Chondrocyte (in vitro differentiated cells): ENCODE measurements at regions not wholly inside any gene's neighbourhood (a gene's known extent, or its start where the extent isn't known, plus 50 kb on each side); places are given as distances from the start of the nearest gene placed in this dataset.

ENCODE experiments used
- DNase-seq: peaks from one replicate; pipeline ENCODE4 v3.0.0; 2021; ENCODE audit warnings: mixed read lengths, low spot score
- H3K27ac Mint-ChIP-seq: one replicate; pipeline ENCODE4 v1.8.0; 2021; ENCODE audit warnings: mild to moderate bottlenecking, moderate library complexity, mixed read lengths; ENCODE audit not compliant: unreplicated experiment
- H3K27me3 Mint-ChIP-seq: 2 replicates; pipeline ENCODE4 v1.8.0; 2021; ENCODE audit warnings: low read depth, mixed read lengths
- H3K36me3 Mint-ChIP-seq: 2 replicates; pipeline ENCODE4 v1.8.0; 2021; ENCODE audit warnings: low read depth, mixed read lengths
- H3K4me1 Mint-ChIP-seq: 2 replicates; pipeline ENCODE4 v1.8.0; 2021; ENCODE audit warnings: low read depth, mild to moderate bottlenecking, mixed read lengths
- H3K4me3 Mint-ChIP-seq: one replicate; pipeline ENCODE4 v1.8.0; 2021; ENCODE audit warnings: mild to moderate bottlenecking, moderate library complexity, mixed read lengths; ENCODE audit not compliant: unreplicated experiment
- H3K9me3 Mint-ChIP-seq: 2 replicates; pipeline ENCODE4 v1.8.0; 2021; ENCODE audit warnings: low read depth, mixed read lengths
- CTCF ChIP-seq: fragments of 200-600 bp; sonication (generic); IDR thresholded peaks from 2 replicates; pipeline ENCODE4 v1.5.0; 2021; ENCODE audit warnings: antibody characterized with exemption, mild to moderate bottlenecking, moderate library complexity

GRCh38 chr2:177101930-177102329 lies 110.7 kb upstream of the HNRNPA3 start:
- no peaks in the 10 kb centered on the region for H3K4me1 Mint-ChIP-seq
- H3K9me3 Mint-ChIP-seq: peaks cover 14% of the 10 kb centered on the region

GRCh38 chr2:177106212-177106611 lies 106.4 kb upstream of the HNRNPA3 start:
- Mint-ChIP-seq H3K9me3 (peaks cover 12% of the 10 kb centered on the region), H3K4me1 (no peaks in the 10 kb centered on the region), H3K36me3 (no peaks in the 10 kb centered on the region), H3K27ac (no peak overlapping the region), H3K27me3 (peaks cover 23% of the 10 kb centered on the region), H3K4me3 (no peak overlapping the region)
- peak; percentile 19 for TF ChIP-seq CTCF
- DNase-seq: no peak

More at GRCh38 chr2:177101930-177102329, 110.7 kb upstream of the HNRNPA3 start:
- H3K27ac Mint-ChIP-seq: no peak overlapping the region
- no peak for DNase-seq
- no peak overlapping the region for H3K4me3 Mint-ChIP-seq
- H3K27me3 Mint-ChIP-seq: peaks cover 6% of the 10 kb centered on the region
- no peak for TF ChIP-seq CTCF
- no peaks in the 10 kb centered on the region for H3K36me3 Mint-ChIP-seq

GRCh38 chr2:177108890-177109289 lies 103.7 kb upstream of the HNRNPA3 start:
- TF ChIP-seq CTCF: no peak
- DNase-seq: no peak
- H3K27ac Mint-ChIP-seq: no peak overlapping the region
- H3K27me3 Mint-ChIP-seq: peaks cover 29% of the 10 kb centered on the region
- H3K4me3 Mint-ChIP-seq: no peak overlapping the region
- no peaks in the 10 kb centered on the region for H3K36me3 Mint-ChIP-seq
- no peaks in the 10 kb centered on the region for H3K9me3 Mint-ChIP-seq
- no peaks in the 10 kb centered on the region for H3K4me1 Mint-ChIP-seq

- H3K4me3 Mint-ChIP-seq: no peak overlapping the region
- peaks cover 29% of the 10 kb centered on the region for H3K27me3 Mint-ChIP-seq
- no peaks in the 10 kb centered on the region for H3K4me1 Mint-ChIP-seq
- no peaks in the 10 kb centered on the region for H3K36me3 Mint-ChIP-seq
- H3K27ac Mint-ChIP-seq: no peak overlapping the region
- no peak for DNase-seq
- TF ChIP-seq CTCF: no peak
- H3K9me3 Mint-ChIP-seq: peaks cover 7% of the 10 kb centered on the region
Observed at GRCh38 chr2:177114712-177115111, 97.9 kb upstream of the HNRNPA3 start.

- no peak for DNase-seq
- Mint-ChIP-seq H3K27ac (no peak overlapping the region), H3K4me3 (no peak overlapping the region), H3K36me3 (no peaks in the 10 kb centered on the region), H3K27me3 (peaks cover 42% of the 10 kb centered on the region), H3K9me3 (peaks cover 7% of the 10 kb centered on the region), H3K4me1 (no peaks in the 10 kb centered on the region)
- no peak for TF ChIP-seq CTCF
Observed at GRCh38 chr2:177117755-177118154, 94.8 kb upstream of the HNRNPA3 start.
